ENCODE measurements at regions not wholly inside any gene's neighbourhood (a gene's known extent, or its start where the extent isn't known, plus 50 kb on each side); places are given as distances from the start of the nearest gene placed in this dataset.

DNA sequence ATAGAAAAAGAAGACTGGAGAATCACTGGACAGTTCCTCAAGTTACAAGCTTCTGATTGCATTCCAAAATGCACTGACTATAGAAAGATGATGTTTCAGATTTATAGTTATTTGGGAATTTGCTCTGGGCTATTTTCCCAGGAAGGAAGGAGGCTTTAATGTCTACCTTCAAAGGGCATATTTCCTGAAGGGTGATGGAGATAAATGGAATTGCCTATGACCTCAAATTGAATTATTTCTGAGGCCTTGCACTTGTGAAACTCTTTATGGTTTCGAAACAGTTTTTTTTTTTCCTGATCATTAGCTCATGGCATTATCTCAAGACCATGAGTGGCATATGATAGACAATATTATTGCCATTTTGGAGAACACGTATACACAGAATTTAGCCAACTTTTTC lies 333.9 kb downstream of the METTL15 start:
- no peak for DNase-seq

DNA sequence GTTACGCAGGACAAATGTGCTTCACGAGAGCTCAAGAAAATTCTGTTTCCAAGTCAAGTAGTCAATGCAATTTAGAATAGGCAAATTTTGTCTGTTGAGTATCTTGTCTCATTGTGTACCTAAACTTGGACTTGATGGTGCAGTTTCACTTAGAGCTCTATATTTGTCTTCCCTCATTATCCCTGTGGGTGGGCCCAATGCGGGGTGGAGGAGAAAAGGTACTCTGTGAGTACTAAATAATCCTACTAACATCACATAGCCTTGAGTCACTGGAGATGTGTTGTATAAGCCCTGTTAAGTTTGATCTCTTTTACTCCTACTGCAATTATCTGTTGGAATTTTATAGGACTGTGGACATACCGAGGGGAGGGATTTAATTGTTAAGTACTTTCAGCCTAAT lies 331.2 kb downstream of the METTL15 start:
- no peak for DNase-seq

DNA sequence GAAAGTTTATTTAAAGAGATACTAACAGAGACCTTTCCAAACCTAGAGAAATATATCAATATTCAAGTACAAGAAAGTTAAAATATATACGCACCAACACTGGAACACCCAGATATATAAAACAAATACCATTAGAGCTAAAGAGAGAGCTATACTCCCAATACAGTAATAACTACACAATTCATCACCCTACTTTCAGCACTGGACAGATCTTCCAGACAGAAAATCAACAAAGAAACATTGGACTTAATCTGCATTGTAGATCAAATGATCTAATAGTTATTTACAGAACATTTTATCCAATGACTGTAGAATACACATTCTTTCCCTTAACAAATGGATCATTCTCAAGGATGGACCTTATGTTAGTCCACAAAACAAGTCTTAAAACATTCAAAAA lies 311.9 kb downstream of the METTL15 start:
- no peak for DNase-seq

DNA sequence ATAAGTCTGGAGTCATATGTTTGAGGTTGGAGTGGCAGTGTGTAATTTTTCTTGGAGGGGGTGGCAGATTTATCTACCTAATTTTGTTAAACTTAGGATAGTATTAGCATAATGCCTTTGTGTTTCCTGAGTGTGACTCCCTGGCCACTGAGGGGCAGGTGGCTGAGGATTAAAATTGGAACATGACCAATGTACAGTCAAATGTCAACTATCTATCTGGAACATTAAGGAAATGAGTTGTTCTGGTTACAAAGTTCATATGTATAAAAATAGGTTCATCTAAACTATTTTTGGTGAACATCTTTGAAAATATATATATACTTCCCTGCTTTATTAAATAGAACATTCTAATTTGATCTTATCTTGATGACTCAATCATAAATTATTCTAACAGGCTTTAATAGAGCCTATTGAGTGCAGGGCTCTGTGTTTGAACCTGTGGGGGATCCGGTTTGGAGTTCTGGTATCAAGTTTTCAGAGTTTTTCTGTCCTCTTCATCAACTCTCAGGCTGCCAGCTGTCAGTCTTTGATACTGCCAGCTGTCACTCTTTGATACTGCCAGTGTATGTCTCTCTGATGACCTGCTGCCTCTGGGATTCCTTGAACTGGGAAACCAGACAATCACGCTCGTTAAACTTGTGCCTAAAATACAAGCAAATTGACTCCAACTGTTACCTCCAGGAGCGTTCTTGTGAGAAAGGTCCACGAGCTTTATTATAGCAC lies 309.6 kb downstream of the METTL15 start:
- DNase-seq, result no peak

DNA sequence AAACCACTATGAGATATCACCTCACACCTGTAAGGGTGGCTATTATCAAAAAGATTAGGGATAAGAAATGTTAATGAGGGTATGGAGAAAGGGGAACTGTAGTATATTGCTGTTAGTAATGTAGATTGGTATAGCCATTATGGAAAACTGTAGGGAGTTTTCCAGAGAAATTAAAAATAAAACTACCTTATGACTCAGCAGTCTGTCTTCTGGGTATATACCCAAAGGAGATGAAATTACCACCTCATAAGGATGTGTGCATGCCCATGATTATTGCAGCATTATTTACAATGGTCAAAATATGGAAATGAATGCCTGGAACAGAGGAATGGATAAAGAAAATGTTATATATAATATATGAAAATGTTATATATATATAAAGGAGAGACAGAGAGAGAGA lies 303.8 kb downstream of the METTL15 start:
- no peak for DNase-seq

DNA sequence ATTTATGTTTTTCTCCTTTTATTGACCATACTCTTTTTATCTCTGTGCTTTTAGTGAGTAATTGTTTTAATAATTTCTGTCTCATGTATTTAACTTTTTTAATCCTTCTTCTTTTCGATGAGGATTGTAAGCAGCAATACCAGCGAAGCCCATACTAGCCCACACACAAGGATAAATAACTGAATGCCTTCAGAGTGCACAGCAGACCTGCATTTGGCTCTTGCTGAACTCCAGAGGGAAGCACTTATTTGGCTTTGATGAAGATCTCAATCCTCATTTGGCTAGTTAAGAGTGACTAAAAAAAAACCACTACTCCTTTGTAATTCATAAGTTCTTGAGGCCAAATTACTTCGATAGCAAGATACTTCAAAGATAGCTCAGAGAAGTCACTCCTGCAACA lies 293.3 kb downstream of the METTL15 start:
- DNase-seq, result no peak

DNA sequence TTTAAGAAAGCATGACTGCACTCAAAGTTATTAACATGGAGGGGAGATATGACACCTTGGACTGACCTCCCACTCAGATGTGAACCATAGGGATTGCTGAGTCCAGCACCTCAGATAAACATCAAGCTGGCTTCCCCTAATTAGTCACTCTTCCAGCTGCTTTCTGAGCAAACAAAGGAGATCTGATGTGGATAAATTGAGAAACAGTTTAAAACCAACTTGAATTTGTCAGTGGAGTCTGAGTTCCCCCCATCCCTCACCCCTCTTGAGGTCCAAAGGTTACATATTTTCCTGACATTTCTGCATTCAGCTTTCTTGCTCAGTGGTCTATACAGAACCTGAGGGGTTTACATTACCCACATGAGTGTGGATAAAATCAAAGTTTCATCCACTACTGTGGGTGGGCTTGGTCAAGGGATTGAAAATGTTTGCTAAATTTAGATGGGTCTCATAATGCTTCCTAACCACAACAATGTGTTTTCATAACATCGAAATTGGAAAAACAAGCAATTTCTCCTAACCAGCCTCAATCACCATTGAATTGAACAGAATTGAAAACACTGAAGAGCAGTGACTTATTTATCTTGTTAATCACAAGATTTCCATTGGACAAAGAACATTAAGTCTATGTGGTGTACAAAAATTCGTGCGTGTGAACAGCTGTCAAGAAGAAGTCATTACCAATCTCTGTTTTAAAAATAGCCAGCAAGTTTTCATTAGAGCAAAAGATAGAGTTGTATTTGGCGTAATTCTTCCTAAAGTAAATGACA lies 292.3 kb downstream of the METTL15 start:
- no peak for DNase-seq

DNA sequence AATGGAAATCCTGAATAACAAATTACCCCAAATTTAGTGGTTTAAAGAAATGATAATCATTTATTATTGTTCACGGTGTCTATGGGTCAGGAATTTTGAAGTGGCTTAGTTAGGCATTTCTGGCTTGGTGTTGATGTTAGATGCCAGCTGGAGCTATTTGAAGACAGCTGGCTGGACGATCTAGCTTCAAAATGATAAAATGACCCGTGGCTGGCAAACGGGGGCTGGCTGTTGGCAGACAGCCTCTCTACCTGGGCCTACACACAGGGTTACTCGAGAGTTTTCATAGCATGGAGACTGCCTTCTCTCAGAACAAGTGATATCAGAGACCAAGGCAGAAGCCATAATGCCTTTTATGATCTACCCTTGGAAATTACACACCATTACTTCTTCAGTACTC lies 285.2 kb downstream of the METTL15 start:
- no peak for DNase-seq

DNA sequence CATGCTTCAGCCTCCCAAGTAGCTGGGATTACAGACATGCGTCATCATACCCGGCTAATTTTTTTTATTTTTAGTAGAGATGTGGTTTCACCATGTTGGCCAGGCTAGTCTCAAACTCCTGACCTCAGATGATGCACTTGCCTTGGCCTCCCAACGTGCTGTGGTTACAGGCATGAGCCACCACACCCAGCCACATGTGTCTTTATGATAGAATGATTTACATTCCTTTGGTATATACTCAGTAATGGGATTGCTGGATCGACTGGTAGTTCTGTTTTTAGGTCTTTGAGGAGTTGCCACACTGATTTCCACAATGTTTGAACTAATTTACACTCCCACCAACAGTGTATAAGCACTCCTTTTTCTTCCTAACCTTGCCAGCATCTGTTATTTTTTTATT lies 276.2 kb downstream of the METTL15 start:
- DNase-seq, result no peak

DNA sequence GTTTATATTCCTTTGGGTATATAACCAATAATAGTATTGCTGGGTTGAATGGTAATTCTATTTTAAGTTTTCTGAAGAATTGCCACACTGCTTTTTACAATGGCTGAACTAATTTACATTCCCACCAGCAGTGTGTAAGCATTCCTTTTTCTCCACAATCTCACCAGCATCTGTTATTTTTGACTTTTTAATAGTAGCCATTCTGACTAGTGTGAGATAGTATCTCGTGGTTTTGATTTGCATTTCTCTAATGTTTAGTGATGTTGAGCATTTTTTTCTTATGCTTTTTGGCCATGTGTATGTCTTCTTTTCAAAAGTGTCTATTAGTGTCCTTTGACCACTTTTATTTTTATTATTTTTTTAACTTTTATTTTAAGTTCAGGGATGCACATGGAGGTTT lies 275.3 kb downstream of the METTL15 start:
- DNase-seq, result no peak
